Mammary epithelial cell (primary cell): ENCODE measurements at regions not wholly inside any gene's neighbourhood (a gene's known extent, or its start where the extent isn't known, plus 50 kb on each side); places are given as distances from the start of the nearest gene placed in this dataset.

ENCODE experiments used
- CTCF ChIP-seq, 2 donors: IDR thresholded peaks in 1 of 2; conservative IDR thresholded peaks in 1 of 2; 2 replicates each; pipeline ENCODE4 v1.5.1; 2011 to 2012; ENCODE audit warnings: inconsistent platforms in 2 of 2, low read length in 2 of 2, mild to moderate bottlenecking in 2 of 2, control low read depth in 1 of 2, low read depth in 1 of 2; ENCODE audit not compliant: insufficient read depth in 1 of 2; ENCODE audit errors: extremely low read depth in 1 of 2
- EZH2 ChIP-seq: IDR thresholded peaks from 2 replicates; pipeline ENCODE4 v1.6.1; 2012; ENCODE audit warnings: low read length, inconsistent platforms, borderline replicate concordance

- TF ChIP-seq CTCF (conservative IDR thresholded peaks at IDR 0.05 in 1 of 2, IDR thresholded peaks at IDR 0.05 in 1 of 2; ENCODE audit: extremely low read depth in 1 of 2, insufficient read depth in 1 of 2, low read depth in 1 of 2, low read length in 2 of 2) (no peak), EZH2 (no peak)
Measured at GRCh38 chr12:46446645-46447044, 74.1 kb upstream of the SLC38A2 start.
